Germinal center (tissue), 1 donor: ENCODE measurements at regions not wholly inside any gene's neighbourhood (a gene's known extent, or its start where the extent isn't known, plus 50 kb on each side); places are given as distances from the start of the nearest gene placed in this dataset.
"Not testable (repeated sequence)": the region's sequence is repeated elsewhere in the genome, so short reads cannot be mapped to it uniquely, and the experiment has no call there.

Experiments
- DNase-seq: peaks from one replicate; pipeline ENCODE4 v3.0.0; 2012; ENCODE audit warnings: mixed read lengths, low spot score

DNA sequence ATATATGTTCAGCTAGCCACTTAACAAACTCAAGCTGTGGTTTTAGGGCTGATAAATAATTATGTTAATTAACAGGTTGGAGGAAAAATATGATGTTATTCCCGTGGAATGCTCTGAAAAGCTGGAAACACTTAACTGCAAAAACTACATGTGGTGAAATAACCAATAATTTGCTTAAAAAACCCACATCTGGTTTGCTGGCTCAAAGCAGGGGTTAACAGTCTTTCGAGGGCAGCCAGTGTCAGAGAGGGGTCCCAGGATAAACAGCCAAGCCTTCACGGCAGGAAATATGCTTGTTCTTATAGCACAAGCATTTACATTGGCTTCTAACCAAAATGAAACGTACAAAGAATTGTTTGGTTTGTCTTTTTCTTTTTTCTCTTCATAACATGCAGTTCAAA, 254.0 kb upstream of the GAS1 start:
- DNase-seq = no peak

- DNase-seq = no peak
Measured at GRCh38 chr9:87206064-87206661, 258.9 kb upstream of the GAS1 start.

GRCh38 chr9:87210658-87211057, 263.4 kb upstream of the GAS1 start:
- not testable (repeated sequence) for DNase-seq

DNA sequence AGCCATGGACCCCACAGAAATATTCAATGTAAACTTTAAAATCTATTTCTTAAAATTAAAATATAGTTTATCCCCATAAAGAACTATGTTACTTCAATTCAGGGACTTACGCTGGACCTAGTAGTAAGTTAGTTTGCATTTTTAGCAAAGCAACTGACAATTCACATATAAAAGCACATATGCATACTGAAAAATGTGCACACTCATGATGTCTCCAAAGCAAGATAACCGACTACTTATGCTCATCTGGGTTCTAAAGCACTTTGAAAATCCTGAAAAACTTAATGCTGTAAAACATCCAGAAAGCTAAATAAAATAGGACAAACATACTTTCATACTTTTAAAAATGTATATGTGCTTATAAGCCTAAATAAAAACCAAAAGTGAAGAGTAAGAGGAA, 264.4 kb upstream of the GAS1 start:
- DNase-seq = no peak

DNA sequence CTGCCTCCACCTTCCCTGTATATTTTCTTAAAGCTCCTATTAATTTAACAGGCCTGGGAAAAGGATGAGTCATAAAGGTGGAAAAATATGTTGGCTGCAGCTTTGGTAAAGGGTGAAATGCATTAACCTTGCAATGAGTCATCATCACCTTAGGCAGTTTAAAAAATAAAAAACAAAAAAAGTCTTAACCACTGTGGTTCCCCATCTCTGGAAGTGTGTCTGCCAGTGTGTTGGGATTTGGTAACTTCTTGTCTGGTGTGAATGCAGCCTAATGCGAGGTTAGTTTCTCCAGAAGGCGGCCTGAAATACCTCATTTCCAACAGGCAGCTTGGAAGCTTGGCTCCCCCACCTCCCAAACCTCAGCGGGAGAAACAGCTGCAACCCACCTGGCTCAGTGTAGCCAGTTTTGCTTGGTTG, 265.3 kb upstream of the GAS1 start:
- DNase-seq = no peak

DNA sequence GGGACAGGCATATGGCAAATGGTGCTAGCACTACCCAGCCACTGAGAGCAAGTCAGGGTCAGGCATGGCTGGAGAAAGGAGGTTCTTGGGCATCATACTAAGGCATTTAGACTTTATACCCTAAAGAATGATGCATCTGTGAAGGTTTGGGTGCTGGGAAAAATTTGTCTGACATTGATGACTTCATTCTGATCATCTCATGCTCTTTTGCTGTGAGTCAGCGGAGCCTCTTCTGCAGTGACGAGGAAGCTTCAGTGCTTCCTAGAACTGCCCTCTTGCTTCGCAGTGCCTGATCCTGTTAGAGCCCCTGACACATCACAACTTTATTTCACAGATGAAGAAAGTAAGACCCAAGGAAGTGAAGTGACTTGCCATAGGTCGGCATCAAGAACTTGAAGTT, 266.6 kb upstream of the GAS1 start:
- DNase-seq = no peak

- DNase-seq = no peak
Measured at GRCh38 chr9:87214991-87215390, 267.7 kb upstream of the GAS1 start.

GRCh38 chr9:87216036-87216435, 268.7 kb upstream of the GAS1 start:
- DNase-seq = no peak

GRCh38 chr9:87216897-87217455, 269.7 kb upstream of the GAS1 start:
- DNase-seq = no peak

DNA sequence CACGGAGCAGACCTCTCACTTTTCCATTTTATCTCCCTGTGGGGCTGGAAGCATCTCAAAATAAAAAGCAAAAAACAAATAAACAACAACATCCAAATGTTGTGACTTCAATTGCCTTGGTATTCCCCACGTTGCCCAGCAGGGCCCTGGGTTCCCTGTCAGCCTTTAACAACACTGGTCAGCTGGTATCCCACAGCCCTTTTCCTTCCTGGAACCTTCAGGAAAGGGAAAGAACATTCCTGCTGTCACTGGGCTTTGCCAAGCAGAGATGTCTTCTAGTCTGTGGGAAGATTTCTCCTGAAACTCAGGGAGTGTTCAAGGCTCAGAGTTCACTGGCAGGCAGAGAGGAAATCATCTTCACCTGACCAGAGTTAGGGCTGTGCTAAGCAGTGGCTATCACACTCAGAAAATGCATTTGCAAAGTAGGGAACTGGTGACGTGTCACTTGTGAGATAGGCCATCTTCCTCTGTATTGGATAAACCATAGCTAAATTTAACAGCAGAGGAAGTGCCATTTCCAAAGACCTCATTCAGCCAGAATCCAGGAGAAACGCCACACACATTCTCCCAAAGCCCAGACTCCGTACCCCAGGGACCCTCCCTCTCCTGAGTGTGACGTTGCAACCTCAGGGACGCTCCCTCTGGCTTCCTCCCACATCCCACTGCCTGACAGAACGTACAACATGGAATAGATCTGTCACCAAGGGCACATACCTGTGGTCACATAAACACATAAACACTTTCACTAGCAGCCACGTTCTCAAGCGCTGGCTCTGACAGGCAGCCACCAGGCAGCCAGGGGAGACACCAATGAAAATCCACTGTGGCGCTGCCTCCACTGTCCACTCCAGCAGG, 274.0 kb upstream of the DAPK1 start:
- DNase-seq = no peak

DNA sequence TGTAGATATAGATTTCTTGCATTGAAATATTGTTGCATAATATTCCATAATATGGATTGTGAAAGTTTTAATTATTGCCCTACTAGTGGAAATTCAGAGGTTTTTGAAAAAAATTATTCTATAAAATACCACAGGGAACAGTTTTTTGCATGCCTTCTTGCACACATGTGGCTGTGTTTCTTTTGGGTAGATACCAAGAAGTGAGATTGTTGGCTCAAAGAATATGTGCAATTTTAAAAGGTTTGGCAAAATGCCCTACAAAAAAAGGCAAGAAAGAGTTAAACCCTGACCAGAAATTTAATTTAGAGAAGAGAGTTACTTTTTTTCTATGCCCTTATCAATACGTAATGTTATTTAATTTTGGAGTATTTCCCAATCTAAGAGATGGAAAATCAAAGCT, 270.8 kb upstream of the DAPK1 start:
- DNase-seq = no peak

DNA sequence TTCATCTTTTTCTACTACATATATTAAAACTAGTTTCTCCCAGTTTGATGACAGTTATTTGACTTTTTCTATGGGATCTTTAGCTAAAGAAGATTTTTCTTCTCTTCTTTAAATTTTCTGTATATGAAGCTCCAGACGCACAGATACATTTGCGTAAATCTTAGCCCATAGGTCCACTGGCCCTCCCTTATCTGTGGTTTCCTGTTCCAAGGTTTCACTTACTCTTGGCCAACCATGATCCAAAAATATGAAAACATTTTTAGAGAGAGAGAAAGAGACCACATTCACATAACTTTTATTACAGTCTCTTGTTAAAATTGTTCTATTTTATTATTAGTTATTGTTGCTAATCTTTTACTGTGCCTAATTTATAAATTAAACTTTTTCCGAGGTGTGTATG, 270.2 kb upstream of the DAPK1 start:
- no peak for DNase-seq

GRCh38 chr9:87229108-87229507, 268.6 kb upstream of the DAPK1 start:
- no peak for DNase-seq

- DNase-seq = no peak
Measured at GRCh38 chr9:87233431-87233830, 264.2 kb upstream of the DAPK1 start.

DNA sequence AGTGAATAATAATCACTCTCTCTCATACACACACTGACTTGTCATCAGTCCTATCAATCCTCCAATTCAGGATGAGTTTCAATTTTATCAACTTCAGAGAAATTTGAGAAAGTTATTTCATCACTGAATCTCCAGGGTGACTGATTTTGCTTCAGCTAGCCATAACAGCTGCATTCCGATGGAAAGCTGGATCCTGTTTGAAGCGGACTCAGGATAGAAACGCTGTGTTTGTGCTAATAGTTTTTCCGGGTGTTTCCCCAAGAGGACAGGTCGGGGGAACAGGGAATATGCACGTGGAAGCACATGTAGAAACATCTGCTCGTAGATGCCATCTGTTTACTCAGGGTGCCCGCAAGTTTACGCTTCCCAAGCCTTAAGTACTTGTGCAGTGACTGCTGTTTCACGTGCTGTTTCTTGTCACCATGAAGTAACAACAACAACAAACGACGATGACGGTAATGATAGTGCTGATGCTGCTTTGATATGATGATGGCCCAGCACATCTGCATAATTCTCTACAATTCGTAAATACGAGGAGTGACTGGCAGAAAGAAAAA, 263.7 kb upstream of the DAPK1 start:
- DNase-seq = no peak

DNA sequence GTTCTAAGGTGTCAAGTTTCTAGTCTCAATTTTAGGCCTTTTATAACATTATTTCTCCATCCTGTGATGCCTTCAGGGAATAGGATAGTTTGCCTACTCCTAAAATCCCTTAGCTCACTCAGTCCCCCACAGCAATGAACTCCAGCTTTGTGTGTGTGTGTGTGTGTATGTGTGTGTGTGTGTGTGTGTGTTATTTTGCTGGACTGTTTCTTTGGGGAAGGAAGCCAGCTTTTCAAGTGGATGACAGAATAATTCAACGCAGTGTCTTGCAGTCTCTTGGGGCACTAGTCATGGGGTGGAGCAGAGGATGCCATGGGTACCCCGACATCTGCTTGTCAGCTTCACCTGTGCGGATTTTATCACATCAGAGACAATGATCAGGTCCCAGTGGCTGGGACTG, 262.8 kb upstream of the DAPK1 start:
- no peak for DNase-seq

- no peak for DNase-seq
Measured at GRCh38 chr9:87236546-87236945, 261.1 kb upstream of the DAPK1 start.

DNA sequence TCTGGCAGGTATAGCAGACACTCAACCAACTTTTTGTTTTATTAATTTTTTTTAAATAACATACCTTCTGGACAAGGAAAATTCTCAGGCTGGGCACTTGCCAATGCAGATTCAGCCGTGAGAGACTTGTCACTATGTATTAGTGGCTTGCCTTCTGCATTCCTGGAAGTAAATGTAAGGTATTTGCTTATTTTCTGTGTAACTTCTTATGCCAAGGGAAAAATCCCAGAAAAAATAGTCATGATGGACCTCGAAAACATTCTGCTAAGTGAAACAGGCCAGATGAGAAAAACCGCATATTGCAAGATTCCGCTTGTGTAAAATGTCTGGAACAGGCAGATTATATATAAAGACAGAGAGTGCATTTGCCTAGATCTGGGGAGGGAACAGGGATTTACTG, 260.3 kb upstream of the DAPK1 start:
- no peak for DNase-seq

DNA sequence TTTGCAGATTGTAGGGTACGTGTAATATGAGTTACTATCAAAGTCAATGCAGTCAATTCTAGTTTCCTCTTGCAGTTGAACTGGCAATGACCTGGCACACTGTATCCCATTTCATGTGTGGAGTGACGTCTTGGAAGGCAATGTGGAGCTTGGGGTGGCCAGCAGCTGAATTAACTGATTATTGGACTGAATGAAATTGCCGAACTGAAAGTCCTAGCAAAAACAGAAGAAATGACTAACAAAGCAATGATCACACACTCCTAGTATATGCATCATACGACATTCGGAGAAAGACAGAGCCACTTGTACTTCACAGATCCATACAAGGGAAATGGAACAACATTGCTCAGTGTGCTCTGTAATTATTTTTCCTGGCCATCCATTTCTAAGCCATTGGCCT, 259.1 kb upstream of the DAPK1 start:
- no peak for DNase-seq

DNA sequence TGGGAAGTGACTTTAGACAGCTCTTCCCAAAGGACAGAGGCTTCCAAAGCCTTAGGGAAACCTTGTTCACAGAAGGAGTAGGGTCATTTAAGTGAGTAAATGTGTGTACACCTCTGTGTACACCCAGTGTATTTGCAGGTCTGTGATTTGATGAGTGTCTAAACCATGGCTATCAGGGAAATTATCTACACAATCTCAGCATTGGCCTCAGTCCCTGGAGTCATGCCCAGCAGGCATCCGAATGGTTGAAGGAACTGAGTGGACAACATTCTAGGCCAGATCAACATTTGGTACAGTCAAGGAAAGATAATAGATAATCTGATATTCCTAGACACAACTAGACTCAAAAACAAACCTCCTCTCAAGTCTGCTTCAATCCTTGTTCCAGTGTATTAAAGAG, 258.4 kb upstream of the DAPK1 start:
- DNase-seq = no peak

GRCh38 chr9:87243602-87244001, 254.1 kb upstream of the DAPK1 start:
- DNase-seq = no peak

DNA sequence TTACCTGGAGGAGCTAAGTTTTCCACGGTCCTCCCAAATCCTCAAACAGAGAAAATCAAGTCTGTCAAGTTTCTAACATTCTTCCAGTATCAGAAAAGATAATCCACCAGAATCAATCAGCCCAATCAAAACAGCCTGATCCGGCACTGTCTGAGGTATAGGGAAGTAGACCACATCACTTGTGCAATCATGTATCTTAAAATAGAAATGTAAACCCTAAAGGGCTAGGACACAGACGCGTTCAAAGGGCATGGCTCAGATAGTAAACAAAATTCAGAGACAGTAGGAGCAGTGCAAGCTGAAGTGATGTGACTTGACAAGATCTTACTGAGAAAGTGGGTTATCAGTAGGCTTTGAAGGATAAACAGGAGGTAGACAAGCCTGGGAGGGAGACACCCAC, 252.4 kb upstream of the DAPK1 start:
- no peak for DNase-seq

DNA sequence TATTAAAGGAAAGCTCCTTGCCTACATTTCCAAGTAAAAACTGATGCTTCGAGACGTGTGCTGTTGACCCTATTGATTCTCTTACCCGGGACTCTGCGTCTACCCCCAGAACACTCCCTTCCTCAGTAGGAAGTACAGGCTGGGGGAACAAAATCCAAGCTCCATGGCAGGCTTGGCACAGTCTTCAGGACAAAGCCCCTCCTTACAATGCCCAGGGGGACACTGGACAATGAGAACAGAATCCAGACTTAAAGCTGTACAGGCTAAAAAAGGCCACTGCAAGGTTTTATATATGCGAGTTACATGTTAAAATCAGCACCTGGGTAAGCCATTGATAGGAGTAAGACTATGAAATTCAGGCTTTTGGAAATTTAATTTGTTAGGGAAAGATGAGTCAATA, 250.6 kb upstream of the DAPK1 start:
- DNase-seq = no peak
